ENCODE measurements at regions not wholly inside any gene's neighbourhood (a gene's known extent, or its start where the extent isn't known, plus 50 kb on each side); places are given as distances from the start of the nearest gene placed in this dataset.

DNA sequence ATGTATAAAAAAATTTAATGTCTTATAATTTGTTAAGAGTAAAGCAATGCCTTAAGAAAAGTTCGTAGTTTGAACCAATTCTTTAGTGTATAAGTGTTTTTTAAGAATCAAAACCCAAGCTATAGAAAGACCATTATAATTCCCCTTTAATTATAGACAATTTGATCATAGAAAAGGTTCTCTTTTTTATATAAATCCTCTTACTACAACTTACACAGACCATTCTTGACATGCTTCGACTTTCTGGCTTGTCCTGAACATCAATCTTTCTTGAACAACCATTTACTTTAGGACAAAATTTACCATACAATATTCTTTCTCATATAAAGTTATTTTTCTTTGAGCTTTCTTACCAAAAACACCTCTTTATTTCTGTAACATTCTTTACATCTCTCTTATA lies 330.5 kb upstream of the SPANXN1 start:
- no peak for TF ChIP-seq SUZ12 (IDR thresholded peaks at IDR 0.05; ENCODE audit: extremely low read depth, insufficient read depth, insufficient read length)
- no peak for TF ChIP-seq YY1 (IDR thresholded peaks at IDR 0.05; ENCODE audit: insufficient read depth, insufficient read length)
- TF ChIP-seq ZNF274 (IDR thresholded peaks at IDR 0.05; ENCODE audit: low read depth, low read length) = no peak
